HUES64 (cell line): ENCODE measurements at regions not wholly inside any gene's neighbourhood (a gene's known extent, or its start where the extent isn't known, plus 50 kb on each side); places are given as distances from the start of the nearest gene placed in this dataset.
"Not testable (repeated sequence)": the region's sequence is repeated elsewhere in the genome, so short reads cannot be mapped to it uniquely, and the experiment has no call there.

ENCODE experiments used
- H3K27ac ChIP-seq: 2 replicates; pipeline ENCODE4 v1.7.0; 2013; ENCODE audit warnings: low read depth, low read length, inconsistent platforms
- H3K27me3 ChIP-seq: 2 replicates; pipeline ENCODE4 v1.6.1; 2013; ENCODE audit warnings: mild to moderate bottlenecking, low read length; ENCODE audit not compliant: insufficient read depth
- H3K36me3 ChIP-seq: 2 replicates; pipeline ENCODE4 v1.6.1; 2013; ENCODE audit warnings: mild to moderate bottlenecking, low read length; ENCODE audit not compliant: insufficient read depth
- H3K4me1 ChIP-seq: 2 replicates; pipeline ENCODE4 v1.6.1; 2013; ENCODE audit warnings: mild to moderate bottlenecking, low read length, moderate library complexity; ENCODE audit not compliant: insufficient read depth
- H3K4me3 ChIP-seq: 2 replicates; pipeline ENCODE4 v1.5.1; 2013; ENCODE audit warnings: mild to moderate bottlenecking, low read length, moderate library complexity
- H3K9ac ChIP-seq: 2 replicates; pipeline ENCODE4 v1.6.1; 2013; ENCODE audit warnings: mild to moderate bottlenecking, low read depth, low read length
- H3K9me3 ChIP-seq: 2 replicates; pipeline ENCODE4 v1.6.1; 2013; ENCODE audit warnings: low read depth, low read length; ENCODE audit not compliant: insufficient read depth
- WGBS: fragments of 150-250, 120-280 bp; methylation state at CpG from one replicate; pipeline ENCODE4 v1.1.7; 2013; ENCODE audit warnings: missing lambda C conversion rate; 5-methylcytosine and 5-hydroxymethylcytosine counted together

GRCh38 chr15:38849046-38849445 lies 284.4 kb upstream of the RASGRP1 start:
- Histone ChIP-seq H3K4me1 (0 out of 2 replicates have a peak, but pooled peaks cover 7% of the 10 kb centered on the region), H3K36me3 (no peaks in the 10 kb centered on the region), H3K27me3 (no peaks in the 10 kb centered on the region), H3K4me3 (no peak overlapping the region), H3K9me3 (no peaks in the 10 kb centered on the region), H3K9ac (no peak overlapping the region), H3K27ac (no peak overlapping the region)
- 0% methylated on average over 1 of the region's 1 CpG for WGBS

GRCh38 chr15:38852188-38852587 lies 287.6 kb upstream of the RASGRP1 start:
- not testable (repeated sequence) for H3K4me3 ChIP-seq, H3K4me1 ChIP-seq, H3K9ac ChIP-seq, H3K27ac ChIP-seq, H3K9me3 ChIP-seq, H3K27me3 ChIP-seq, H3K36me3 ChIP-seq
- WGBS: 80% methylated on average over 1 of the region's 1 CpG

- 41% methylated on average over 1 of the region's 1 CpG for WGBS
- H3K9ac ChIP-seq: no peak overlapping the region
Observed at GRCh38 chr15:38853608-38854007, 289.0 kb upstream of the RASGRP1 start.

GRCh38 chr15:38854506-38854905 lies 289.9 kb upstream of the RASGRP1 start:
- 84% methylated on average over 4 of the region's 4 CpGs for WGBS
- Histone ChIP-seq H3K9ac (no peak overlapping the region), H3K9me3 (no peaks in the 10 kb centered on the region), H3K4me1 (no peaks in the 10 kb centered on the region), H3K36me3 (no peaks in the 10 kb centered on the region), H3K27ac (no peak overlapping the region), H3K4me3 (no peak overlapping the region), H3K27me3 (no peaks in the 10 kb centered on the region)

More at GRCh38 chr15:38853608-38854007, 289.0 kb upstream of the RASGRP1 start:
- Histone ChIP-seq H3K27ac (no peak overlapping the region), H3K9me3 (no peaks in the 10 kb centered on the region), H3K4me3 (no peak overlapping the region), H3K27me3 (no peaks in the 10 kb centered on the region), H3K36me3 (no peaks in the 10 kb centered on the region), H3K4me1 (no peaks in the 10 kb centered on the region)

- 47% methylated on average over 1 of the region's 1 CpG for WGBS
- no peaks in the 10 kb centered on the region for H3K4me1 ChIP-seq
- no peaks in the 10 kb centered on the region for H3K36me3 ChIP-seq
- H3K27me3 ChIP-seq: no peaks in the 10 kb centered on the region
- no peak overlapping the region for H3K9ac ChIP-seq
- H3K27ac ChIP-seq: no peak overlapping the region
- no peaks in the 10 kb centered on the region for H3K9me3 ChIP-seq
- H3K4me3 ChIP-seq: no peak overlapping the region
Observed at GRCh38 chr15:38857814-38858213, 293.2 kb upstream of the RASGRP1 start.

GRCh38 chr15:38859574-38859973 lies 295.0 kb upstream of the RASGRP1 start:
- Histone ChIP-seq H3K9me3 (no peaks in the 10 kb centered on the region), H3K27ac (no peak overlapping the region), H3K36me3 (no peaks in the 10 kb centered on the region), H3K27me3 (no peaks in the 10 kb centered on the region), H3K9ac (no peak overlapping the region), H3K4me3 (no peak overlapping the region), H3K4me1 (no peaks in the 10 kb centered on the region)
- WGBS: 92% methylated on average over 2 of the region's 2 CpGs

- H3K27ac ChIP-seq: no peak overlapping the region
- no peak overlapping the region for H3K4me3 ChIP-seq
- 85% methylated on average over 4 of the region's 4 CpGs for WGBS
- no peak overlapping the region for H3K9ac ChIP-seq
- no peaks in the 10 kb centered on the region for H3K27me3 ChIP-seq
- no peaks in the 10 kb centered on the region for H3K9me3 ChIP-seq
- H3K4me1 ChIP-seq: no peaks in the 10 kb centered on the region
- no peaks in the 10 kb centered on the region for H3K36me3 ChIP-seq
Observed at GRCh38 chr15:38860253-38860652, 295.6 kb upstream of the RASGRP1 start.

- H3K36me3 ChIP-seq: no peaks in the 10 kb centered on the region
- H3K9ac ChIP-seq: no peak overlapping the region
- no peak overlapping the region for H3K27ac ChIP-seq
- no peaks in the 10 kb centered on the region for H3K9me3 ChIP-seq
- H3K4me3 ChIP-seq: no peak overlapping the region
- H3K4me1 ChIP-seq: no peaks in the 10 kb centered on the region
- no peaks in the 10 kb centered on the region for H3K27me3 ChIP-seq
Observed at GRCh38 chr15:38860674-38861073, 296.1 kb upstream of the RASGRP1 start.

GRCh38 chr15:38861108-38861507 lies 296.5 kb upstream of the RASGRP1 start:
- Histone ChIP-seq H3K36me3 (no peaks in the 10 kb centered on the region), H3K9me3 (no peaks in the 10 kb centered on the region), H3K4me1 (no peaks in the 10 kb centered on the region), H3K27ac (no peak overlapping the region), H3K9ac (no peak overlapping the region), H3K4me3 (no peak overlapping the region), H3K27me3 (no peaks in the 10 kb centered on the region)

GRCh38 chr15:38862099-38862498 lies 297.5 kb upstream of the RASGRP1 start:
- H3K36me3 ChIP-seq: no peaks in the 10 kb centered on the region
- H3K9me3 ChIP-seq: no peaks in the 10 kb centered on the region
- no peaks in the 10 kb centered on the region for H3K27me3 ChIP-seq
- no peak overlapping the region for H3K9ac ChIP-seq
- 100% methylated on average over 1 of the region's 1 CpG for WGBS
- H3K27ac ChIP-seq: no peak overlapping the region
- no peak overlapping the region for H3K4me3 ChIP-seq
- no peaks in the 10 kb centered on the region for H3K4me1 ChIP-seq

- H3K27me3 ChIP-seq: no peaks in the 10 kb centered on the region
- 0 out of 2 replicates have a peak, but pooled peaks cover 3% of the 10 kb centered on the region for H3K4me1 ChIP-seq
- WGBS: 96% methylated on average over 4 of the region's 4 CpGs
- no peak overlapping the region for H3K4me3 ChIP-seq
- no peak overlapping the region for H3K9ac ChIP-seq
- no peaks in the 10 kb centered on the region for H3K9me3 ChIP-seq
- H3K27ac ChIP-seq: no peak overlapping the region
- H3K36me3 ChIP-seq: no peaks in the 10 kb centered on the region
Observed at GRCh38 chr15:38863381-38863780, 298.8 kb upstream of the RASGRP1 start.

GRCh38 chr15:38864122-38864521 lies 299.5 kb upstream of the RASGRP1 start:
- no peaks in the 10 kb centered on the region for H3K9me3 ChIP-seq
- H3K4me1 ChIP-seq: 0 out of 2 replicates have a peak, but pooled peaks cover 6% of the 10 kb centered on the region
- H3K9ac ChIP-seq: no peak overlapping the region
- WGBS: 68% methylated on average over 3 of the region's 3 CpGs
- H3K27ac ChIP-seq: no peak overlapping the region
- H3K27me3 ChIP-seq: no peaks in the 10 kb centered on the region
- no peaks in the 10 kb centered on the region for H3K36me3 ChIP-seq
- no peak overlapping the region for H3K4me3 ChIP-seq
